Body of pancreas (tissue), 4 donors: ENCODE measurements at regions not wholly inside any gene's neighbourhood (a gene's known extent, or its start where the extent isn't known, plus 50 kb on each side); places are given as distances from the start of the nearest gene placed in this dataset.

ENCODE experiments used
- POLR2A ChIP-seq, 3 donors: fragments of 450-650 bp; IDR thresholded peaks; one replicate each; pipeline ENCODE4 v1.6.1; 2016; ENCODE audit warnings: antibody characterized with exemption in 3 of 3, mild to moderate bottlenecking in 2 of 3
- TF ChIP-seq, protein P1 (sequence below), 7 experiments: fragments of 450-650 bp in 4 of 7; fragments of 200-600 bp in 3 of 7; sonication (generic) in 3 of 7; IDR thresholded peaks; one replicate each; pipeline ENCODE4 v1.5.1; 2016 to 2019; ENCODE audit warnings: antibody characterized with exemption in 7 of 7

DNA sequence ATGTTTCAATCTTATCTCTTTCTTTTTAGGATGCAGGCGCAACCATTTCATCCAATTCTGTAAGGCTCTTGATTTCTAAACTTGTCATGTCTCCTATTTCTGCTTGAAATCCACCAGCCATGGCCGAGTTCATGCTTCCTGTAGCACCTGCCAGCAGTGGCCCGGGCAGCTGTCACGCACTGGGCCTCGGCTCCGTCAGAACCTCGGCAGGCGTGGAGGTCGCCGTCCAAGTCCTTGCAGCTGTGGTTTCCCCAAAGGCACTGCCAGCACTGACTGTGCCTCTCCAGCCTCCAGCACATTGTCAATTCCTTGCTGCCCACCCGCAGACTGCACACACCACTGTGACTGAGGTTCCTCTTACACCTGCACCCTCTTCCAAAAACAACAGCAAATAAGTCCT lies 188.7 kb upstream of the SALL3 start:
- TF ChIP-seq POLR2A (IDR thresholded peaks at IDR 0.05): no peak
- TF ChIP-seq, protein P1, sequence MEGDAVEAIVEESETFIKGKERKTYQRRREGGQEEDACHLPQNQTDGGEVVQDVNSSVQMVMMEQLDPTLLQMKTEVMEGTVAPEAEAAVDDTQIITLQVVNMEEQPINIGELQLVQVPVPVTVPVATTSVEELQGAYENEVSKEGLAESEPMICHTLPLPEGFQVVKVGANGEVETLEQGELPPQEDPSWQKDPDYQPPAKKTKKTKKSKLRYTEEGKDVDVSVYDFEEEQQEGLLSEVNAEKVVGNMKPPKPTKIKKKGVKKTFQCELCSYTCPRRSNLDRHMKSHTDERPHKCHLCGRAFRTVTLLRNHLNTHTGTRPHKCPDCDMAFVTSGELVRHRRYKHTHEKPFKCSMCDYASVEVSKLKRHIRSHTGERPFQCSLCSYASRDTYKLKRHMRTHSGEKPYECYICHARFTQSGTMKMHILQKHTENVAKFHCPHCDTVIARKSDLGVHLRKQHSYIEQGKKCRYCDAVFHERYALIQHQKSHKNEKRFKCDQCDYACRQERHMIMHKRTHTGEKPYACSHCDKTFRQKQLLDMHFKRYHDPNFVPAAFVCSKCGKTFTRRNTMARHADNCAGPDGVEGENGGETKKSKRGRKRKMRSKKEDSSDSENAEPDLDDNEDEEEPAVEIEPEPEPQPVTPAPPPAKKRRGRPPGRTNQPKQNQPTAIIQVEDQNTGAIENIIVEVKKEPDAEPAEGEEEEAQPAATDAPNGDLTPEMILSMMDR (IDR thresholded peaks at IDR 0.05): no peak
